NCI-H345 treated with DMSO at 0.1 percent for 48 hours (cell line): ENCODE measurements at regions not wholly inside any gene's neighbourhood (a gene's known extent, or its start where the extent isn't known, plus 50 kb on each side); places are given as distances from the start of the nearest gene placed in this dataset.
"Not testable (repeated sequence)": the region's sequence is repeated elsewhere in the genome, so short reads cannot be mapped to it uniquely, and the experiment has no call there.

Experiments used
- DNase-seq: peaks from one replicate; lab custom pipeline; 2025; ENCODE audit not compliant: unreplicated experiment; lab: John Stamatoyannopoulos, UW

- DNase-seq: no peak
Observed at GRCh38 chr14:65834051-65834450, 421.5 kb downstream of the FUT8 start.

- no peak for DNase-seq
Observed at GRCh38 chr14:65834812-65835211, 422.3 kb downstream of the FUT8 start.

- no peak for DNase-seq
Observed at GRCh38 chr14:65835501-65835900, 423.0 kb downstream of the FUT8 start.

- DNase-seq: no peak
Observed at GRCh38 chr14:65838565-65838964, 426.0 kb downstream of the FUT8 start.

- DNase-seq: peak; percentile 97
Observed at GRCh38 chr14:65840118-65840751, 427.7 kb downstream of the FUT8 start.

GRCh38 chr14:65840786-65841185 lies 428.3 kb downstream of the FUT8 start:
- DNase-seq: no peak

GRCh38 chr14:65846196-65846868 lies 433.8 kb downstream of the FUT8 start:
- no peak for DNase-seq

GRCh38 chr14:65847075-65847847 lies 434.7 kb downstream of the FUT8 start:
- DNase-seq: no peak

GRCh38 chr14:65847931-65848330 lies 435.4 kb downstream of the FUT8 start:
- DNase-seq: not testable (repeated sequence)

GRCh38 chr14:65849091-65849490 lies 436.6 kb downstream of the FUT8 start:
- DNase-seq: no peak

- DNase-seq: no peak
Observed at GRCh38 chr14:65849558-65849957, 437.0 kb downstream of the FUT8 start.

GRCh38 chr14:65850429-65851135 lies 438.1 kb downstream of the FUT8 start:
- DNase-seq: no peak

- DNase-seq: no peak
Observed at GRCh38 chr14:65852689-65853088, 440.2 kb downstream of the FUT8 start.

GRCh38 chr14:65853407-65853955 lies 441.0 kb downstream of the FUT8 start:
- DNase-seq: no peak

GRCh38 chr14:65854215-65854614 lies 441.7 kb downstream of the FUT8 start:
- no peak for DNase-seq

GRCh38 chr14:65860956-65861611 lies 448.6 kb downstream of the FUT8 start:
- no peak for DNase-seq

GRCh38 chr14:65864549-65864948 lies 452.0 kb downstream of the FUT8 start:
- DNase-seq: no peak

- no peak for DNase-seq
Observed at GRCh38 chr14:65864984-65865383, 452.5 kb downstream of the FUT8 start.

GRCh38 chr14:65866448-65866847 lies 453.9 kb downstream of the FUT8 start:
- DNase-seq: no peak

- peak; percentile 91 for DNase-seq
Observed at GRCh38 chr14:65866886-65867285, 454.4 kb downstream of the FUT8 start.

- DNase-seq: no peak
Observed at GRCh38 chr14:65867333-65867732, 454.8 kb downstream of the FUT8 start.
